Right lobe of liver (tissue), 4 donors: ENCODE measurements at regions not wholly inside any gene's neighbourhood (a gene's known extent, or its start where the extent isn't known, plus 50 kb on each side); places are given as distances from the start of the nearest gene placed in this dataset.

Source experiments
- POLR2A ChIP-seq: fragments of 450-650 bp; IDR thresholded peaks from one replicate; pipeline ENCODE4 v1.6.1; 2017; ENCODE audit warnings: antibody characterized with exemption, mild to moderate bottlenecking
- TF ChIP-seq, protein P1 (sequence below), 4 donors: fragments of 200-600 bp in 3 of 4; fragments of 450-650 bp in 1 of 4; IDR thresholded peaks; one replicate each; pipeline versions ENCODE4 v1.5.1 to v1.8.0; 2016 to 2022; ENCODE audit warnings: antibody characterized with exemption in 4 of 4, mild to moderate bottlenecking in 2 of 4
- donor health status: DM: no; HTN: no; CAD: no.
- donor health status: DM: no; HTN: no; CAD: no.
- donor health status: DM: no; HTN: yes; CAD: no.

DNA sequence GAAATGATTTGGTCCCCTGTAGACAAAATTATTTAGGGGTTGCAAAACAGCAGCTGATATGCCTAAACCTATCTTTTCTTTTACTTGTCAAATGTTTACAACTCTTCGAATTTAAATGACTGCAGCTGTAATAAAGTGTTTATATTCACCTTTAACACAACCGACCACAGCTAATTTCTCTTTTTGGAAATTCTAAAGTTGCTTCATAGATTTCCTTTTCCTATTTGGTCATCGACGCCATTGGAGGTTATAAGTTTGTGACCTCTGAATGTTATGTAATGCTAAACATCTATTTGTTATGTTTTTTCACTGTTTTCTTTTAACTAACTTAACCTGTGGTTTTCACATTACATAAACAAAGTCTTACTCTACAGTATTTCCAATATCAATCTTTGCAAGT, 1094.9 kb upstream of the EPHA6 start:
- TF ChIP-seq, protein P1, sequence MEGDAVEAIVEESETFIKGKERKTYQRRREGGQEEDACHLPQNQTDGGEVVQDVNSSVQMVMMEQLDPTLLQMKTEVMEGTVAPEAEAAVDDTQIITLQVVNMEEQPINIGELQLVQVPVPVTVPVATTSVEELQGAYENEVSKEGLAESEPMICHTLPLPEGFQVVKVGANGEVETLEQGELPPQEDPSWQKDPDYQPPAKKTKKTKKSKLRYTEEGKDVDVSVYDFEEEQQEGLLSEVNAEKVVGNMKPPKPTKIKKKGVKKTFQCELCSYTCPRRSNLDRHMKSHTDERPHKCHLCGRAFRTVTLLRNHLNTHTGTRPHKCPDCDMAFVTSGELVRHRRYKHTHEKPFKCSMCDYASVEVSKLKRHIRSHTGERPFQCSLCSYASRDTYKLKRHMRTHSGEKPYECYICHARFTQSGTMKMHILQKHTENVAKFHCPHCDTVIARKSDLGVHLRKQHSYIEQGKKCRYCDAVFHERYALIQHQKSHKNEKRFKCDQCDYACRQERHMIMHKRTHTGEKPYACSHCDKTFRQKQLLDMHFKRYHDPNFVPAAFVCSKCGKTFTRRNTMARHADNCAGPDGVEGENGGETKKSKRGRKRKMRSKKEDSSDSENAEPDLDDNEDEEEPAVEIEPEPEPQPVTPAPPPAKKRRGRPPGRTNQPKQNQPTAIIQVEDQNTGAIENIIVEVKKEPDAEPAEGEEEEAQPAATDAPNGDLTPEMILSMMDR (IDR thresholded peaks at IDR 0.05), result no peak
- no peak for TF ChIP-seq POLR2A
